HG02798 (cell line): ENCODE measurements at regions not wholly inside any gene's neighbourhood (a gene's known extent, or its start where the extent isn't known, plus 50 kb on each side); places are given as distances from the start of the nearest gene placed in this dataset.

ENCODE experiments used
- ATAC-seq: cut with Tn5 transposase; IDR thresholded peaks from one replicate; pipeline ENCODE4 v1.9.1; 2021; ENCODE audit warnings: mild to moderate bottlenecking; ENCODE audit not compliant: unreplicated experiment, poor library complexity

GRCh38 chr20:40738976-40739375, 49.9 kb upstream of the MAFB start:
- no peak for ATAC-seq

DNA sequence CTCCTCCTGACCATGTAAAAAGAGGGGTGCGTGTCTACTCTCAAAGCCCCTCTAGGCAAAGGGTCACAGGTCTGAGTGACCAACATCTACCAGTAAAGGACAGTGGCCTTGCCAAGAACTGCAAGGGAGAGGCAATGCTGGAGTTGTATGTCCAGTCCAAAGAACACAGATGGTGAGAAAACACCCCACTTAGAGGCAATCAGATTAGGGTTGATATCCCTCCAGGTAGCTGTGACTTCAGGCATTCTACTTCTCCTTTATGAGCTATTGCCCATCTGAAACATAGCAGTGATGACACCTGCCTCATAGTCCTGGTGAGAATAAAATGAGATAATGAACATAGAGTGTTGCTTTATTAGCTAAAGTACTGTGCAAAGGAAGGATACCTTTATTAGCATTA, 50.8 kb upstream of the MAFB start:
- no peak for ATAC-seq

- ATAC-seq = no peak
Measured at GRCh38 chr20:40741507-40742106, 52.6 kb upstream of the MAFB start.

- ATAC-seq = no peak
Measured at GRCh38 chr20:40743141-40743775, 54.2 kb upstream of the MAFB start.

- no peak for ATAC-seq
Measured at GRCh38 chr20:40744072-40744817, 55.2 kb upstream of the MAFB start.

DNA sequence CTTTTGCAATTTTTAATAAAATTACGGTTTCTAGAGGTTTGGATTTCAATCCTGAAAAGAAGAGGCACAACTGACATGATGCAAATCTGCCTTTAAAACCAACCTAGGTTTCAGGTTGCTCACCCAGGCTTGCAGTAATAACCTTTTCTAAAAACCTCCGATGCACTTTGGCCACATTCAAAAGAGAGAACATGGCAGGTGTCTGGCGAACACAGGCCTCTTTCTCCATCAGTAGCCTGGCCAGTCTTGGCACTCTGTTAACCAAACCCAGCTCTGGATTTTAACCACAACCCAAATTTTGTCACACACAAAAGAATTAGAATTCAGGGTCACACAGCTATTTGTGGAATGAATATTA, 55.8 kb upstream of the MAFB start:
- no peak for ATAC-seq

GRCh38 chr20:40746251-40746650, 57.2 kb upstream of the MAFB start:
- ATAC-seq = no peak

- ATAC-seq = no peak
Measured at GRCh38 chr20:40748182-40748581, 59.1 kb upstream of the MAFB start.

DNA sequence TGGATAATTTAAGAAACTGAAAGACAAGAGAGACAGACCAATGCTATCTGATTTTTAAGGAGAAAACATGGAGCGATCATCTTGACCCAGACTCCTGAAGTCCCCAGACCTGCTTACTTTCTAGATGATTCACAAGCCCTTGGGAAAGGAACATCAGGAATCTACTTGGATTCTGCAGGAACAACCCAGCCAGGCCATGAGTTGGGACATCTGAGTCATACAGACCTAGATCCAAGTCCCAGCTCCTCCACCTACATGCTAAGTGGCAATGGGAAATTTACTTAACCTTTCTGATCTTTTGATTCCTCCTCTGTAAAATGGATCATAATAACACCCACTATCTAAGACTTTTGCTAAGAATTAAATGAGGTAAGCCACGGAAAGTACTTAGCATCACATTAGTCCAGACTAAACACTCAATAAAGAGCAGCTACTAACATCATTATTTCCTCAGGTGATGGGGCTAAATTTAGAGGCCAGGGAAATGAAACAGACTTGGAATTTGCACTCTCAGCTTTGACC, 61.0 kb upstream of the MAFB start:
- no peak for ATAC-seq

- ATAC-seq = no peak
Measured at GRCh38 chr20:40750541-40751035, 61.6 kb upstream of the MAFB start.

GRCh38 chr20:40753472-40753871, 64.4 kb upstream of the MAFB start:
- ATAC-seq = no peak

DNA sequence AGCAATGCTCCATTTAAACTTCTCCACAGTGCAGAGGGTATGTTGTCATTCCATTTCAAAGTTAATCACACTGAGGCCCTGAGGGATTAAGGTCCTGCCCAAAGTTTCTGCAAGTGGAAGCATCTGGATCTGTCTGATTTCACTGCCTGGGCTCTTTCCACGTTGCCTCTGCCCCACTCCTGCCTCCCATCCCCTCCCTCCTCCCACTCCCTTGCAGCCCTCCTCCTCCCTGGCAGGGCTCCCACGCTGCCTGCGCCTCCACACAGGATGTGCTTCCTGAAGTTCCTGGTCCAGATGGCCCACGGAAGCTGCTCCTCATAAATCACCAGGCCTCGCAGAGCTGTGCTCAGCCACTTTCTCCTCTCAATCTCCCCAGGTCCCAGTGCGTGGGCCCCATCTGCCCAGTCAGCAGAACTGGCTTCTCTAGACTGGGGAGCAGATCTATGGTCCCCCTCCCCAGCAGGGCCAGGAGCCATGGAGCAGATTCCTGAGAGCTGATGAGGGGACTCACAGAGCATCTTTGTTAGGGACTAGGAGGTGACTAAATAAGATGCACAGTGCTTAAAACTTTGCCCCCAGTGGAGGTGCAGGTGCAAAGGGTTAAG, 65.4 kb upstream of the MAFB start:
- ATAC-seq = no peak

DNA sequence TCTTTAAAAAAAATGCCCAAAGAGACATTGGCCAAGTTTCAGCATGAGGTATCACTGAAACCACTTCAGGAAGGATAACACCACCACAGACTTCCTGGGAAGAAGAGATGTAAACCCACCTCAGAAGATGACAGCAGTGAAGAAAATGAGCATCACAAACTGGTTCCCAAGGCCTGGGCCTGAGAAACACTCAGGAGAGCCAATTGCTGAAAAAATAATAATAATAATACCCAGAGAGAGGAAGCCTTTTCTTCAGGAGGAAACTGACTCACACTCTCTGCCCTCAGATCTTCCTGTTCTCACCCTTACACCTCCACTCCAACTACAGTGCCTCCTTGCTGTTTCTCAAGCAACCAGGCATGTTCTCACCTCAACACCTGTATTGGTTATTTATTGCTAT, 68.1 kb upstream of the MAFB start:
- no peak for ATAC-seq

DNA sequence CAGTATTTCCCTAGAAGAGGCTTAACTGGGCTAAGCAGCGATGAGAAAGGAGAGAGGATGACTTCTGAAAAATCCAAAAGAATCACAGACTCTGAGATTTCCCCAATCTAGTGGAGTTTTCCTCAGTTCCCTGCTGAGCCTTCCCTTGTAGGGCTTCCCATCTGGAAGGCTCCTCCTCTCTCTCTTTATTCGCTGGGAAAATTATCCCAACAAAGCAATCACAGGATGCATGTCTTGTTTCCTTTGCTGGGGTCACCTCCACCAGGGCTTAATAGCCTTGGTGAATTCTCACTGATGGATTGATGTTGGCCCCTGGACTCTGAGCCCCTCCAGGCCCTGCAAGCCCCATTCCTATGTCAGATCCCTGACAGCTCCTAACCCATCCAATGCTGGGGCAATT, 69.8 kb upstream of the MAFB start:
- no peak for ATAC-seq

- no peak for ATAC-seq
Measured at GRCh38 chr20:40760399-40760798, 71.4 kb upstream of the MAFB start.

DNA sequence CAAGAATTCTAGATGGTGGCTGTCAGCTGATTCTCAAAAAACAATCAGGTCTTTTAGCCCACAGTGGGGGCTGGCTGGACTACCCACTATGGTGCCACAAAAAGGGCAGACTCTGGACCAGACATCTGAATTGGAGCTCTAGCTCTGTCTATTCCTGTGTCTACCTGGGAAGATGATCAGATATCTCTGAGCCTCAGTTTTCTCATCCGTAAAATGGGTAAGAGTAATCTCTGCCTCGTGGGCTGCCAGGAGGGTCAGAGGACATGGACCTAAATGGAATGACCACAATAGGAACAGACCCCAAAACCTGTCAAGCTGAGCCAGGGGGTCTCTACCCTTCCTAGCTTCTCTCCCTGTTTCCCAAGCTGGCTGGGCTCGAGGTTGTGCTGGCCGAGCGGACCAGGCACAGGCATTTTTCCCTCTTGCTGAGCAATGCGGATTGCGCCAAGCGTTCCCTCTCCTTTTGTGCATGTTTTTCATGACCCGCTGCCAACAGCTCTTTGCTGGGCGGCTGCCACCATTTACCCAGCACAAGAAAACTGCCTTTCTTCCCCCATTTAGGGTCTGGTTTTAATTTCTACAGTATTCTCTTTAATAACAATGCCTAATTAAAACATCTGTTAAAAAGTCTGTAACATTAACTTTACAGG, 74.7 kb upstream of the MAFB start:
- no peak for ATAC-seq

DNA sequence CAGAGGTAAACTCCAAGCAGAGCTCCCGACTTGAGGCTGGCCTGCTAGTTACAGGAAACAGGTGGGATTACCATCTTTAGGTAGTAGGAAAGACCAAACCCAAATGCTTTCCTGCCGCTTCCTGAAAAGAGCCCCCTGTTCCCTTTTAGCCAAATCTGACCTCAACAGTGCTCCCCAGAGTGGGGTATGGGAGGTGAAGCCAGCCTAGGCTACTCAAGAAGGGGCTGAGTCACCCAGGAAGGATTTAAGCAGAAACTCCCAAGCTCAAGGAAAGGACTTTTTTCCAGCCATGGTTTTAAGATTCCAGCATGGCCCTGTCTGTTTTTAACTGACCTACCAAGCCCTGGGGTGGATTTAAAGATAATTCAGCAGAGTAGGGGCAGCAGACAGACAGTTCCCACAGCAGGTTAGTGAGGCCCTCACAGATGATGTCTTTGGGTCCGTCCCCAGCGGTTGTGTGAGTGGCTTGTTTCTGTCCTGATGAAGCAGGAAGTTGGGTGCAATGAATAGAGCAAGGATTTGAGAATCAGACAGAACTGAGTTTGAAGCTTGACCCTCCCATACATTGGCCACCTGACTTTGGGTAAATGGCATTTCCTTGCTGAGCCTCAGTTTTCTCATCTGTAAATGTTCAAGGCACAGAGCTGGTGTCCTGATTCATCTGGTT, 76.9 kb upstream of the MAFB start:
- ATAC-seq = no peak

DNA sequence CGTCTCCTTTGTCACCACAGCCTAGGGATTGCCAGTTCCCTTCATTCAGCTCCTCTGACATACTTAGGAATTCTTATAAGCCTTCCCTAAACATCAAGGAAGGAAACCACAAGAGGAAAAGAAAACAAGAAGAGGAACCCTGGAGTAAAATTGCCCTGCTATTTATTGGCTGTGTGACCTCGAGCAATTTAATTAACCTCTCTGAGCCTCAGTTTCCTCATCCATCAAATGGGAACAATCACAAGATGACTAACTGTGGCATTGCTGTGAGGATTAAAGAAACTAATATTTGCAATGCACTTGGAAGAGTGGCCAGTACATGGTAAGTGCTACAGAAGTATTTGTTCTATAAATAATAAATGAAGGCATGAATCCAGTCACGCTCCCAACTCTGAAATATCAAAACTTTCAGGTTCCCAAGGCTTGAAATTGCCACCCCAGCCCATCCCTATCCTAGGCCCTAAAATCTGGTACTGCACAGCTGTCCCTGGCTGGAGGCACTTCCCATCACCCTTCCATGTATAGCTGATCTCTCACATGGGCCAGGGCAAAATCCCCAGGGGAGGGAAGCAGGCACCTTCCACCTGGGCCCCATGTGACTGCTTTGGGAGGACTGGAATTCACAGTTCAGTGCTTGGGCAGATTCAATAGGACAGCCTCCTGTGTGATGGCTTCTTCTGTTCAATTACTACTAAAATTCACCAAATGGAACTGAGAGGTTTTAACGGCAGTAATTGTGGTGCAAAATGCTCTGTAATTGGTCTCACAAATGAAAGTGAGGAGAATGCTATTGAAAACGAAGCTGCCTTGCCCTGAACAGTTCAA, 78.0 kb upstream of the MAFB start:
- no peak for ATAC-seq

DNA sequence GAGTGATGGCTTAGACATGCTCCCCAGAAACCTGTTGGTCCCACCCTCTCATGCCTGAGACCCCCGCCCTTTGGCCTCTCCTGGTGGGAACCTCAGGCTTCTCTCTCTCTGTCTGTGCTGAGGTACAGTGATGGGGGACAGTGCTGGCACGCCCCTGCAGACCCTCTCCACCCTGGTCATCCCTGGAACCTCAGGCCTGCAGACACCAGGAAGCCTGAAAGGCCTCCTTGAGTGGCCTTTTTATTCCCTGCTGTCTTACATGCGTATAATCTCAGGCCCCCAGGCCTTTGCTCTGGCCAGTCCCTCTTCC, 78.5 kb upstream of the MAFB start:
- no peak for ATAC-seq
